Left cardiac atrium (tissue), 4 donors: ENCODE measurements at regions not wholly inside any gene's neighbourhood (a gene's known extent, or its start where the extent isn't known, plus 50 kb on each side); places are given as distances from the start of the nearest gene placed in this dataset.
"Not testable (repeated sequence)": the region's sequence is repeated elsewhere in the genome, so short reads cannot be mapped to it uniquely, and the experiment has no call there.

Source experiments
- ATAC-seq, 2 donors: fragments of 200-7000 bp; cut with Tn5 transposase; one replicate each; pipeline ENCODE4 v1.9.1; 2020; ENCODE audit warnings: mild to moderate bottlenecking in 2 of 2, moderate library complexity in 2 of 2
- DNase-seq: peaks from one replicate; pipeline ENCODE4 v3.0.0-alpha.2; 2020
- intact Hi-C, 2 donors: fragments of 100-400 bp; cut with DNase I; formaldehyde crosslinking; loops; one replicate each; pipeline versions ENCODE4 v1.14.1 to v1.15.1; 2022 to 2023
- donor health status: DM: no; HTN: yes; CAD: no.
- donor health status: DM: no; HTN: yes; CAD: no; lungs with severe emphysema.
- donor health status: DM: yes; HTN: yes; CAD: no.
- donor health status: Dilated cardiomyopathy.

DNA sequence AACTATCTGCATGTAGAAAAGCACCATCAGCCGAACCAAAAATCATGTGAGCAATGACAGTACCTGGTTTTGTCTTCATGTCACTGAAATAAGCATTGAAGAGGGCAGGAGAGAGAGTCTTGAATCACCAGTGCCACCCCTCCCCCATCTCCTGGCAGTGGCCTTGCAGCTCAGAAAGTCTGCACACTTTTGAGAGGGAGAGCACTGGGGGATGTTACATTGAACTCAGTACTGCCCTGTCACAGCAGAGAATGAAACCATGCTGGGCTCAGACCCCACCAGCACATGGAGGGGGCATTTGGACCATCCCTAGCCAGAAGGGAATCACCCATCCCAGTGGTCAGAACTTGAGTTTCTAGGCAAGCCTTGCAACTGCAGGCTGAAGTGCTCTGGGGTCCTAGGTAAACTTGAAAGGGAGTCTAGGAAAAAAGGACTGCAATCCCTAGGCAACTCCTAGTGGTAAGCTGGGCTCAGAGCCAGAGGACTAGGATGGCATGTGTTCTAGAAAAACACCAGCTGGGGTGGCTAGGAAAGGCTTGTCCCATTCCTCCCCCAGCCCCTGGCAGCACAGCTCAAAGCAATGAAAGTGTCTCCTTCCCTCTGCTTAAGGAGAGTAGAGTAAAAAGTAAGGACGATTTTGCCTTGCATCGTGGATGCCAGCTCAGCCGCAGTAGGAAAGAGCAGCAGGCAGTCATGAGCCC lies 259.9 kb upstream of the MYT1L start:
- intact Hi-C loops = no loop called here
- DNase-seq (no peak), ATAC-seq (no peak)

DNA sequence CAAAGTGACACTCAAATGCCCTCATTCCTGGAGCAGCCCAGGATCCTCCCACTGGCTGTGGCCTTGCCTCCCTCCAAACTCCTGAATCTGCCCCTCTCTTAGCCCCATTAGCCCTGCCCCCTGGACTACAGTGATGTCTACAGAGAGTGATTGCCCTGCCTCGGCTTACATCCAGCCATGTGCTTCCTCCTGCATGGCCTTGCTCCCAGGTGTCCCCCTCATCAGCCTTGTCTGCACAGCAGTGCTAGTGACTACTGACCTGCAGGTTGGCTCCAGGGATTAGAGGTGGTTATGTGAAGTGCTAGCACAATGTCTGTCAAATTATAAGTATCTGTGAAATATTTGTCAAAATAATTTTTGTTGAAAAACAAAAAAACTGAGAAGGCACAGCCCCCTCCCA lies 259.1 kb upstream of the MYT1L start:
- intact Hi-C loops = no loop called here
- ATAC-seq (no peak), DNase-seq (no peak)

DNA sequence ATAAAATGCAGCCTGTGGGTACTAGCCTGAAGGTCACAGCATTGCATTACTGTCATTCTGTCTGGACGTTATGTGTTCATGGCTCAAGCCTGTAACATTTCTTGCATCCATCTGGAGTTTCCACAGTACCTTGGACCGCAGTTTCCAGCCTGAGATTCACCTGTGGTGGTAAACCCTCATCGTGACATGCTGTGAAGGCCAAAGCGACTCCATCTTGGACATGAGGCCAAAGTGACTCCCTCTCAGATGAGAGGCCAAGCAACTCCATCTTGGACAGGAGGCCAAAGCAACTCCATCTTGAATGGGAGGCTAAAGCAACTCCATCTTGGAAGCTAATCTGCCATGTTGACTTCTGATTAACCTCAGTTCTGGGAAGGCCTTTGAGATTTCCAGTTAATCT lies 257.7 kb upstream of the MYT1L start:
- no peak for ATAC-seq
- intact Hi-C loops = no loop called here
- DNase-seq = no peak

DNA sequence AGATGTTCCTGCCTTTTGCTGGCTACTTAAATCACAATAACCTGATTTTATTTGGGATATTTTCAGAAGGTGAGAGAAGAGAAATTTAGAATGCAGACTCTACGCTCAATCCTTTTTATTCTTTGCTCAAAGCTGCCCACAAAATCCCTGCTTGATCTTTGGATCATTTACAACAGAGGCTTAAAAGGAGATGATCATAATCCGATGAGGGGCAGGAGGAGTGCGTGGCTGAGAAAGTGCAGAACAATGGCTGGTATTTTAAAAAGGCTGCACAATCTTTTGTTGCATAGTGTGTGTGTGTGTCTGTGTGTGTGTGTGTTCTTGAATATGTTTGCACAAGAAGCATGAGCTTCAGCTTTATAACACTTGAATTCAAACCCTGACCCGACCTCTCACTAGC lies 256.3 kb upstream of the MYT1L start:
- DNase-seq (no peak), ATAC-seq (no peak)
- intact Hi-C loops = no loop called here

DNA sequence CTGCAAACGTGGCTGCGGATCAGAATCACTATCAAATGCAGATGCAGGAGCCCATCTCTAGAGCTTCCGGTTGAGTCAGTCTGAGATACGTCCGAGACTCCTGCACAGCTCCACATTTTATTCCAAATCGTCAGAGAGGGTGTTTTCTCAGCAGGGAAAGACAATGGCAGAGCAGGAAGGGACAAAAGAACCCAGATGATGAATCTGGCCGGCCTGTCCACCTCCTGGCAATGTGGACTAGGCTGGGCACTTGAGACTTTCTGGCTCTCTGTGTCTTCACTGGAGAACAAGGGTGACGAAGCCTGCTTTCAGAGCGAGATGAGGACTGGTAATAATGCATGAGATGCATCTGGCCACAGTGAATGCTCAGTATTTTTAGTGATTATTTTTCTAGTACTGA lies 255.9 kb upstream of the MYT1L start:
- intact Hi-C loops = no loop called here
- ATAC-seq = no peak
- DNase-seq = no peak

DNA sequence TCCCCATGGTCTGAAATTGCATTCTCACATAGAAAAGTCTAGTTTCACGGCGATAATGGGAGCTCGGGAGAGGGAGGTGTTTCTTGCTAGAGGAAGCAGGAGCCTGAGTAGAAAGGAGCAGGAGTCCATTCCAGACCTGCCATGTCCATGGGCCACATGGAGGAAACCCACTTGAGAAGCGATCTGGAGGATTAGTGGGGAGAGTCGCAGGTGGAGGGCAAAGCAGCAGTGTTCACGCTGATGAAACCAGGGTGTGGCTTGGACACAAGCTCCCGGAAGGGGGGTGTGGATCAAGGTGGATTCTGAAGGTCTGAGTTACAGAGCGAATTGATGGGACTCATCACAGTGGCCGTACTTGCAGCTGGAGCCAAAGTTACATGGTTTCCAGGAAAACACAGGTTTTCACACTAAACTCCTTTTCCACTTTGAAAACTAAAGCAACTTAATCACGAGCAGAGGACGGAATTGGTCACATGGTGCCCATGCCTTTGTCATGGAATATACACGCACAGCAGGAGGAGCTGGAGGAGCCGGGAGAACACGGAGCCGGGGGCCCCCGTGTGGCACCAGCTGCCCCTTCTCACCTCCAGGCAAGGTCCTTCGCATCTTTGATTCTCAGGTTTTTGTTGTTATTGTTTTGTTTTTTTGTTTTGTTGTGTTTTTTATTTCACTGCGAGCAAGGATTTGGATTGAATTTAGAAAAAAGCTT lies 255.1 kb upstream of the MYT1L start:
- no peak for DNase-seq
- no peak for ATAC-seq

DNA sequence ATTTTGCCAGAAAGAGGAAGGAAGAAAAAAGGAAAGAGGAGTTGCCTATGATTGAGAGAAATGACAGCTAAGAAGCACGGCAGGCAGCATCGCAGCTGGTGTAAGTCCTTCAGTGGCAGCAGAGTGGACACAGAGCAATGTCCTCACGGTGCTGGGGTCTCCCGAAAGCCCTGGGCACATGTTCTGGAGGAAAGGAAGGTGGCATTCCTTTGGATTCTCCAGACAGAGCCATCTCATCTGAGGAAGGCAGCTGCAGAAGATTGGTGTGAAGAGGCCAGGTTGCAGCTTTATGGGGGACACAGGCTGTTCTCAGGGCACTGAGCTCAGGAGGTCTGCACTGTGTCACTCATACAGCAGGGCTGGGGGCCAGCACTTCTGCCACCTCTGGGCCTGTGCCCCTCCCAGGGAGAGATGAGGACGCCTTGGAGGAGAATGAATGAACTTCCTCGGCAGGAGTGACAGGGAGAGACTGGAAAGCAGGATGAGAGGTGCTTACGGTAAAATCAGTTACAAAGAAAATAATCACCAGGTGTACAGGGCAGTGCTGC lies 252.0 kb upstream of the MYT1L start:
- no peak for DNase-seq
- ATAC-seq = no peak
- intact Hi-C loops = no loop called here

More for the DNA sequence above, 255.1 kb upstream of the MYT1L start:
- intact Hi-C loops = no loop called here

DNA sequence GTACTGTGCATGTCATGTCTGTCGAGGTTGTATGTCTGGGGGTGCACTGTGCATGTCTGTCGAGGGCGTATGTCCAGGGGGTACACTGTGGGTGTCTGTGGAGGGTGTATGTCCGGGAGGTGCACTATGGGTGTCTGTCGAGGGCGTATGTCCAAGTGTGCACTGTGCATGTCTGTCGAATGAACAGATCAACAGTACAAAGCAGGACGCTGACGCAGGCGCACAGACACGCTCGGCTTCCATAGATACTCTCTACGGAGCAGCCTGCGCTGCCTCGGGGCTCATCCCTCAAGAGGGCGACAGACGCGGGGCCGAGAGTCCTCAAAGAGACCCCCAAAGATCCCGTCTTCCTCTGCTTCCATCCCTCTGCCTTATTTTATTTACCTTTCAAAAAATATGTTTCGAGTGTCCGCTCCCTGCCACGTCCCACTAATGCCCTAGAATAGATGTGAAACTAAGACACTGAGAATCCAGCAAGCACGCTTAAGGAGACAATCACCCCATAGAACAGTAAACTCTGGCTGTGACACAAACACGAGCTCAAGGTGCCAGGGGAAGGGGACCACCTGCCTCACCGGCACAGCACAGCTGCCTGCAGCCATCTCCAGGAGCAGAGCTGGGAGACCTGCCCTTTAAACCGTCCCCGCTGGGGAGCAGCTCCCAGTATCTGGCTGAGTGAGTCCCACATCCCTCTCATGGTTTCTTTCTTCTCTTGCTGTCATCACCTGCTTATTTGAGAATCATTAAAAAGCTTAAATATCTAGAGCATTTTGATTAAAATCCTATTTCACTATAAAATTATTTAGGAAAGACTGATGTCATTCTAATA lies 250.5 kb upstream of the MYT1L start:
- ATAC-seq (no peak), DNase-seq (no peak)
- intact Hi-C loops = no loop called here

DNA sequence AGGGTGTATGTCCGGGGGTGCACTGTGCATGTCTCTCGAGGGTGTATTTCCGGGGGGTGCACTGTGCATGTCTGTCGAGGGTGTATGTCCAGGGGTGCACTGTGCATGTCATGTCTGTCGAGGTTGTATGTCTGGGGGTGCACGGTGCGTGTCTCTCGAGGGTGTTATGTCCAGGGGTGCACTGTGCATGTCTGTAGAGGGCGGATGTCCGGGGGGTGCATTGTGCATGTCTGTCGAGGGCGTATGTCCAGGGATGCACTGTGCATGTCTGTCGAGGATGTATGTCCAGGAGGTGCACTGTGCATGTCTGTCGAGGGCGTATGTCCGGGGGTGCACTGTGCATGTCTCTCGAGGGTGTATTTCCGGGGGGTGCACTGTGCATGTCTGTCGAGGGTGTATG lies 249.8 kb upstream of the MYT1L start:
- intact Hi-C loops, DNase-seq, ATAC-seq: not testable (repeated sequence)

DNA sequence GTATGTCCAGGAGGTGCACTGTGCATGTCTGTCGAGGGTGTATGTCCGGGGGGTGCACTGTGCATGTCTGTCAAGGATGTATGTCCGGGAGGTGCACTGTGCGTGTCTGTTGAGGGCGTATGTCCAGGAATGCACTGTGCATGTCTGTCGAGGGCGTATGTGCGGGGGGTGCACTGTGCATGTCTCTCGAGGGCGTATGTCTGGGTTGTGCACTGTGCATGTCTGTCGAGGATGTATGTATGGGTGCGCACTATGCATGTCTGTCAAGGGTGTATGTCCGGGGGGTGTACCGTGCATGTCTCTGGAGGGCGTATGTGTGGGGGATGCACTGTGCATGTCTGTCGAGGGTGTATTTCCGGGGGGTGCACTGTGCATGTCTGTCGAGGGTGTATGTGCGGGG lies 249.3 kb upstream of the MYT1L start:
- DNase-seq (no peak), ATAC-seq (no peak)
- intact Hi-C loops = no loop called here

DNA sequence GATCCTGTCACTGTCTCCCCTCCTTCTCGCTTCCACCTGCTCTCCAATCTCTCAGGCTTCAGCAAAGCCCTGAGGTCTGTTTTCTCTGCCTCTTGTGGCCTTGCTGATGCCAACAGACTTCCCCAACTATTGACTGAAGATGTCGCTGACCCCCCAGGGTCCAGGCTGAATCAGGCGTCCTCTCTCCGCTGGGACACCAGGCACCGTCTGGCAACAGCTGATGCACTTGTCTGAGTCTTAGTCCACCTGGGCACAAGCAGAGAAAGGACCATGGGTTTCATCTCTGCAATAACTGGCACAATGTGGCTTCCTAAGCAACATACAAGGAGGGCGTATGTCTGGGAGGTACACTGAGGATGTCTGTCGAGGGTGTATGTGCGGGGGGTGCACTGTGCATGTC lies 248.7 kb upstream of the MYT1L start:
- ATAC-seq = no peak
- no peak for DNase-seq
- intact Hi-C loops = no loop called here

DNA sequence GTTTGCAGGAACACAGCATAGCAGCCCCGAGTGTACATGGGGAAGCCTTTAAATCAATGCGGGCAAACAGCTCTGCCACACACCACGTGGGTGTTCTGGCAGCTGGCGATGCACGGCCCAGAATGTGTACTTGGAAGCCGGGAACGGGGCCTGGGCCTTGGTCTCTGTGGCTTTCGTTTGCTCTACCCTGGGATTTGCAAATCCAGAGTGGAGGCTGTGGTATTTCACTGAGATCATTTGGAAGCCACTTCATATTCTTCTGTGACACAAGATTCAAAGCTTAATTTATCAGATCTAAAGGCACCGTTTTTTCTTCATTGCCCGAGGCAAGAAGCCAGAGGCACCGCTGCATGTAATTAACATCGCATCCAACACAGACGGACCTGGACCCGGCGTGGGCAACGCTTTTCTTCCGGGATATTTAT lies 246.3 kb upstream of the MYT1L start:
- intact Hi-C loops = no loop called here
- DNase-seq = no peak
- no peak for ATAC-seq

DNA sequence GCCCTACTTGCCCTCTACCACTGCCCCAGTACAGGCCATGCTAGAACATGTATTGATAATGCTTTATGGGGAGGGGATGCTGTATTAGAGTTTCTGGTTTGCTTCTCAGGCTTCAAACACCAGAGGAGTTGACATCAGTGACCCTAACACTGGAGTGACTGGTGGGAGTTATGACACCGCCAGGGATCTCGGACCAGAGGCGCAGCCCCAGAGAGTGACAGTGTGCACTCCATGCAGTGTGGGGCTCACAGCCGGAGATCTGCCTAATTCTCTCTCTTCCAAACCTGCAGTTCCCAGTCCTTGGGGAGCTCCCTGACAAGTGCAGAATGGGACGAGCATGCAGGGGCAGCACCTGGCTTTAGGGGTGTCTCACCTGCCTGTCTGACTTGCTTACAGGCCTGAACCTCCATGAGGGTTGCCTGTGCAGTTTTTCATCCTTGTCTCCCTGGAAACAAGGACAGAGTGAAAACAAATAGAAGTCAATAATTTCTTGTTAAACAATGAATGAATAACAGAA lies 244.9 kb upstream of the MYT1L start:
- intact Hi-C loops = no loop called here
- no peak for ATAC-seq
- no peak for DNase-seq

DNA sequence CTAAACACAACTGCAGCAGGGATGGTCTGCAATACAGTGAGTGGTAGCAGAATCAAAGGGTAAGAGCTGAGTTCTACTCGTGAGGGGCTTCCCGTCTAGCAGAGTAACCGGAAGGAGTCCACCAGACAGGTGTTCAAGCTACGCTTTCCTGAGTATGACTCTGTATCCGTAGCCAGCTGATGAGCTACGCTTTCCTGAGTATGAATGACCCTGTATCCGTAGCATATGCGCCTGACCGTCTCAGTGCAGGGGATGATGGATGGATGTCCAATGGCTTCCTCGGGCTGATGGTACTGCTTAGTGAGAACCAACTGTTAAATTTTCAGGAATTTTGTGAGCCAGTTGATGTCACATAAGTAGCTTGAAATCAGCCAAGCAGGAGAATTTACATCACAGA lies 244.1 kb upstream of the MYT1L start:
- intact Hi-C loops = no loop called here
- no peak for DNase-seq
- no peak for ATAC-seq

DNA sequence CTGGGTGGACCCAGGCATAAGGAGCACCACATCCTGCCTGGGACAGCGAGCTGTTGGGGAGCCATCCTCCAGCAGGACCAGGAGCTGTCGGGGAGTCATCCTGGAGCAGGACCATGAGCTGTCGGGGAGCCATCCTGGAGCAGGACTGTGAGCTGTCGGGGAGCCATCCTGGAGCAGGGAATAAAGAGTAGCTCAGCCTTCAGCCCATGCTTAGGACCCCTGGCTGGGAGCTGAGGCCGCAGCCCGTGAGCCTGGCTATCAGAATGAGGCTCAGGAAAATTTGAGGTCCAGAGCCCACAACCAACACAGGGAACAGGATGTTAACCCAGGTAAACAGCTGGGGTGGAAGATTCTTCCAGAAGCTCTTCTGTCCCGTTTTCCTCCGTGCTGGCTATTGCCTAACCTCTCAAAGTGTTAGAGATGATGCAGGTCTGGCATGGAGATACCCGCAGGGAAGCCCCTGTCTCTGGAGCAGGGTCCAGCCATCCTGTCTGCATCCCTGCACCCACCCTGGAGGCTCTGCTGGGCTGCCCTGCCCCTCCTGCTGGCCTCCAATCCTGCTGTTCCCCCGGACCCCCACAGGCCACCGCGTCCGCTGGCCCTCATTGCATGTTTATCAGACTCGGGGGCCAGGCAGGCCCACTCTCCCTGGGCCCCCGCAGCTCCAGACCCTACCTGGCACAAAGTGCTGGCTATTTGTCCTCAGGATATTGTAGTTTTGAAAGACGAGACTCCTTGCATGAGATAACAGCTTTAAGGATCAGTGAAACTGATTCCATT lies 243.5 kb upstream of the MYT1L start:
- no peak for ATAC-seq

DNA sequence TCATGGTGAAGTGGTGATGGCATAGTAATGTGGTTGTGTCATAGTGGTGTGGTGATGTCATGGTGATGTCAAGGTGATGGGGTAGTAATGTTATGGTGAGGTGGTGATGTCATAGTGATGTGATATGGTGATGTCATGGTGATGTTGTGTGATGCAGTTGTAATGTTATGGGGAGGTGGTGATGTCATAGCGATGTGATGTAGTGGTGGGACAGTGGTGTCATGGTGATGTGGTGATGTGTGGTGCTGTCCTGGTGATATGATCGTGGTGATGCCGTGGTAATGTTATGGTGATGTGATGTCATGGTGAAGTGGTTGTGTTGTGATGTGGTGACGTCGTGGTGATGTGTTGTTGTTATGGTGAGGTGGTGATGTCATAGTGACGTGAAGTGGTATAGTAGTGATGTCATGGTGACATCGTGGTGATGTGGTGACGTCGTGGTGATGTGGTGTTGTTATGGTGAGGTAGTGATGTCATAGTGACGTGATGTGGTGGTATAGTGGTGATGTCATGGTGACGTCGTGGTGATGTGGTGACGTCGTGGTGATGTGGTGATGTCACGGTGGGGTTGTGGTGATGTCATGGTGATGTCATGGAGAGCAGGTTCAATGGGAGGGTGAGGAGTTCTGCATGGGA lies 242.7 kb upstream of the MYT1L start:
- ATAC-seq = no peak
- intact Hi-C loops = no loop called here
- no peak for DNase-seq

More for the DNA sequence above, 243.5 kb upstream of the MYT1L start:
- intact Hi-C loops = no loop called here
- DNase-seq = no peak

DNA sequence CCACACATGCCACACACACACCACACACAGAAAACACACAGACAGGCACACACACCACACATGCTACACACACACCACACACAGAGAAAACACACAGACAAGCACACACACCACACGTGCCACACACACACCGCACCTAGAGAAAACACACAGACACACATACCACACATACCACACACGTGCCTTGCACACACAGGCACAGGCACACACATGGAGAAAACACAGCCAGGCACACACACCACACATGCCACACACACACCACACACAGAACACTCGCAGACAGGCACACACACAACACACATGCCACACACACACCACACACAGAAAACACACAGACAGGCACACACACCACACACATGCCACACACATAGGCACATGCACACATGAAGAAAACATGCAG lies 242.1 kb upstream of the MYT1L start:
- no peak for ATAC-seq
- intact Hi-C loops = no loop called here
- DNase-seq = no peak

DNA sequence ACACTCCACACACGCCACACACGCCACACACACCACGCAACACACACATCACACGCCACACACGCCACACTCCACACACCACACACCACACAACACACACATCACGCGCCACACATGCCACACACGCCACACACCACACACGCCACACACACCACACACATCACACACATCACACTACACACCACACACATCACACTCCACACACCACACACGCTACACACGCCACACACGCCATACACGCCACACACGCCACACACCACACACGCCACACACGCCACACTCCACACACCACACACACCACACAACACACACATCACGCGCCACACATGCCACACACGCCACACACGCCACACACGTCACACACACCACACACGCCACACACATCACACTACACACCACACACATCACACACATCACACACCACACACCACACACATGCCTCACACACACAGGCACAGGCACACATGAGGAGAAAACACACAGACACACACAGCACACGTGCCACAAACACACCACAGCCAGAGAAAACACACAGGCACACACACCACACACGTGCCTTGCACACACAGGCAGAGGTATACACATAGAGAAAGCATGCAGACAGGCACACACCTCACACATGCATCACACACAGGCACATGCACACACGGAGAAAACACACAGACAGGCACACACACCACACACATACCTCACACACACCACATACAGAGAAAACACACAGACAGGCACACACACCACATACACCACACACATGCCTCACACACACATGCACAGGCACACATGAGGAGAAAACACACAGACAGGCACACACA lies 241.5 kb upstream of the MYT1L start:
- intact Hi-C loops = no loop called here
- no peak for DNase-seq
- no peak for ATAC-seq
